GM21576 (cell line): ENCODE measurements at regions not wholly inside any gene's neighbourhood (a gene's known extent, or its start where the extent isn't known, plus 50 kb on each side); places are given as distances from the start of the nearest gene placed in this dataset.

Experiments
- ATAC-seq: cut with Tn5 transposase; IDR thresholded peaks from one replicate; pipeline ENCODE4 v1.9.1; 2021; ENCODE audit warnings: mild to moderate bottlenecking, moderate library complexity; ENCODE audit not compliant: unreplicated experiment

GRCh38 chr16:56094231-56094630 is 97.1 kb upstream of the GNAO1 start:
- ATAC-seq: no peak

- ATAC-seq: no peak
These were observed 98.2 kb upstream of the GNAO1 start for GRCh38 chr16:56093055-56093454.

GRCh38 chr16:56090076-56090475 is 101.2 kb upstream of the GNAO1 start:
- no peak for ATAC-seq

- no peak for ATAC-seq
These were observed 103.7 kb upstream of the GNAO1 start for GRCh38 chr16:56087626-56088025.

GRCh38 chr16:56081371-56081770 is 109.9 kb upstream of the GNAO1 start:
- ATAC-seq: no peak

- ATAC-seq: no peak
These were observed 115.4 kb upstream of the GNAO1 start for GRCh38 chr16:56075732-56076388.

GRCh38 chr16:56073508-56073907 is 117.8 kb upstream of the GNAO1 start:
- no peak for ATAC-seq

- ATAC-seq: no peak
These were observed 119.2 kb upstream of the GNAO1 start for GRCh38 chr16:56072096-56072495.

GRCh38 chr16:56068816-56069215 is 122.5 kb upstream of the GNAO1 start:
- ATAC-seq: no peak

GRCh38 chr16:56068314-56068713 is 123.0 kb upstream of the GNAO1 start:
- ATAC-seq: no peak

- no peak for ATAC-seq
These were observed 123.9 kb upstream of the GNAO1 start for GRCh38 chr16:56067406-56067805.

GRCh38 chr16:56066617-56067016 is 124.7 kb upstream of the GNAO1 start:
- no peak for ATAC-seq

GRCh38 chr16:56063111-56063510 is 128.2 kb upstream of the GNAO1 start:
- ATAC-seq: no peak

- ATAC-seq: no peak
These were observed 134.1 kb upstream of the GNAO1 start for GRCh38 chr16:56057151-56057550.

- no peak for ATAC-seq
These were observed 140.4 kb upstream of the GNAO1 start for GRCh38 chr16:56050916-56051315.

- peak; percentile 98 for ATAC-seq
These were observed 142.7 kb upstream of the GNAO1 start for GRCh38 chr16:56048425-56049105.

- no peak for ATAC-seq
These were observed 143.7 kb upstream of the GNAO1 start for GRCh38 chr16:56047307-56048234.

GRCh38 chr16:56042416-56042815 is 148.9 kb upstream of the GNAO1 start:
- ATAC-seq: no peak

GRCh38 chr16:56041556-56042140 is 149.6 kb upstream of the GNAO1 start:
- no peak for ATAC-seq

GRCh38 chr16:56038564-56039098 is 152.7 kb upstream of the GNAO1 start:
- no peak for ATAC-seq

GRCh38 chr16:56032072-56032471 is 156.9 kb upstream of the CES5A start:
- ATAC-seq: no peak
